ENCODE measurements at regions not wholly inside any gene's neighbourhood (a gene's known extent, or its start where the extent isn't known, plus 50 kb on each side); places are given as distances from the start of the nearest gene placed in this dataset.
"Not testable (repeated sequence)": the region's sequence is repeated elsewhere in the genome, so short reads cannot be mapped to it uniquely, and the experiment has no call there.

- FAIRE-seq, result no peak
Observed at GRCh38 chr9:80797101-80797829, 892.1 kb downstream of the TLE1 start.

- no peak for FAIRE-seq
Observed at GRCh38 chr9:80796632-80797031, 892.7 kb downstream of the TLE1 start.

DNA sequence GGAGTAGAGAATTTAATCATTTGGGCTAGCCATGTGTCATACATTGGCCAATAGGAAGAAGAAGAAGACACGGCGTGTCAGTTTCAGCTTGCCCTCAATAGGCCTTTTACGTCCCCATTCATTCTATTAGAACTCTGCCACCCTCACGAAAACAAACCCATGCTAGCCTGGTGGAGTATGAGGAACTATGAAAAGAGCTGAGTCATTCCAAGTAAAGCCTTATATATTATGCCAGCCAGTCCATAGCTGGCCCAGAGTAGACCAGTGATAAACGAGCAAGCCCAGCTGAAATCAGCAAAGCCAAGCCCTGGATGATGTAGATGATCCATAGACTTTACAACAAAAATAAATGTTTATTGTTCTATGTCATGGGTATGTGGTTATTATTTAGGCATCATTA is 895.1 kb downstream of the TLE1 start:
- FAIRE-seq, result no peak

DNA sequence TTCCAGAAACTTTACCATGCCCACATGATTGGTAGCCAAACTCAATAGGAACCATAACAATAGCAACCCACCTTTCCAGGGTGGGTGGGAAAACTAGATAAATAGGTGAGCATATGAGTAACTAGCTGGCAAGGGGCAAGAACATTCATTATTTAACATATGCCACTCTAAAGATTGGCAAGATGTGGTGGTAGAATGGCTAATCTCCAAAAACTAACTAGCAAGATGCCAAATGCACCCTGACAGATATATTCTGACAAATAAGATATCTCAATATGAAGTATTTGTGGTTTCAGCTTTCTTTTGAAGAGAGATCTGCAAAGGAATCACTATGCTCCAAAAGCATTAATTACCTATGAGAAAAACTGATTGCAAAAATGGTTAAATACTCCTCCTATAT is 895.6 kb downstream of the TLE1 start:
- FAIRE-seq, result no peak

- FAIRE-seq, result no peak
Observed at GRCh38 chr9:80792726-80793125, 896.6 kb downstream of the TLE1 start.

DNA sequence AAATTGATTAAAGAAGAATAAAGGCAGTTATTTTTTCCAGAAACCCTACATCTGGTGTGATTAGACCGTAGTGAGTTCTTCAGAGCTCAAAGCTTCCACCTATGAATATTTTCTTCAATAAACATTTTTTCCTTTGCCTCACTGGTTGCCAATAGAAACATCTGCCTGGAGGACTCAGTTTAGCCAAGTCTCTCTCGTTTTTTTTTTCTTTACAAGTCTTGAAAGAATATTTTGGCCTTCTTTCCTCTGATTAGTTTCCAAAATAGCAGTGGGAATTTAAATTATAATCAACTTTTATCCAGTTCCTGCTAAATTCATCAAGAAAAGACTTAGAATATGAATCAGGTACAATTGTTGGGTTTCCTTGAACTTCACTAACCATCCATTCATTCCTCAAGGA is 897.5 kb downstream of the TLE1 start:
- FAIRE-seq, result no peak

- no peak for FAIRE-seq
Observed at GRCh38 chr9:80790764-80791163, 898.6 kb downstream of the TLE1 start.

GRCh38 chr9:80789831-80790230 is 899.5 kb downstream of the TLE1 start:
- no peak for FAIRE-seq

- FAIRE-seq, result no peak
Observed at GRCh38 chr9:80787636-80788035, 901.7 kb downstream of the TLE1 start.

DNA sequence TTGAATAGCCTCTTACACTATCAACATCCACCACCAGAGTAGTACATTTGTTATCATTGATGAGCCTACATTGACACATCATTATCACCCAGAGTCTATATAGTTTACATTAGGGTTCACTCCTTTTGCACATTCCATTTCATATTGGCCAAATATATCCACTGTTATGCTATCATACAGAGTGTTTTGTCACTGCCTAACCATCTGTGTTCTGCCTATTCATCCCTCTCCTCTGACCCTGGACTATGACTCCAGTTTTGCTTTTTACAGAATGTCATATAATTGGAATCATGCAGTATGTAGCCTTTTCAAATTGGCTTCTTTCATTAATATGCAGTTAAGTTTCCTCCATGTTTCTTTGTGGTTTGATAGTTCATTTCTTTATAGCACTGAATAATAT is 904.7 kb downstream of the TLE1 start:
- FAIRE-seq, result no peak

DNA sequence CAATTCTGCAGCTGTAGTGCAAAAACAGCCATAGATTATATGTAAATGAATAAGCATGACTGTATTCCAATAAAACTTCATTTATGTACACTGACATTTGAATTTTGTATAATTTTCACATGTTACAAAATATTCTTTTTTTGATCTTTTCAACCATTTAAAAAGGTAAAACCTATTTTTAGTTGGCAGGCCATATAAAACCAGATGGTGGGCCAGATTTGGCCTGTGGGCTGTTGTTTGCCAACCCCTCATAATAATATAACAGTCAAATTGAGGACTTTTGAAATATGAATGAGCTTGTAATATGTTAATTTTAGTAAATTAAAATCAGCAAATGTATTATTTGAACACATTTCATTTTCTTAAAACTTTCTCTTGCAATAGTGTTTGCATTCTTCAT is 913.4 kb downstream of the TLE1 start:
- no peak for FAIRE-seq

- no peak for FAIRE-seq
Observed at GRCh38 chr9:80775530-80775929, 913.8 kb downstream of the TLE1 start.

DNA sequence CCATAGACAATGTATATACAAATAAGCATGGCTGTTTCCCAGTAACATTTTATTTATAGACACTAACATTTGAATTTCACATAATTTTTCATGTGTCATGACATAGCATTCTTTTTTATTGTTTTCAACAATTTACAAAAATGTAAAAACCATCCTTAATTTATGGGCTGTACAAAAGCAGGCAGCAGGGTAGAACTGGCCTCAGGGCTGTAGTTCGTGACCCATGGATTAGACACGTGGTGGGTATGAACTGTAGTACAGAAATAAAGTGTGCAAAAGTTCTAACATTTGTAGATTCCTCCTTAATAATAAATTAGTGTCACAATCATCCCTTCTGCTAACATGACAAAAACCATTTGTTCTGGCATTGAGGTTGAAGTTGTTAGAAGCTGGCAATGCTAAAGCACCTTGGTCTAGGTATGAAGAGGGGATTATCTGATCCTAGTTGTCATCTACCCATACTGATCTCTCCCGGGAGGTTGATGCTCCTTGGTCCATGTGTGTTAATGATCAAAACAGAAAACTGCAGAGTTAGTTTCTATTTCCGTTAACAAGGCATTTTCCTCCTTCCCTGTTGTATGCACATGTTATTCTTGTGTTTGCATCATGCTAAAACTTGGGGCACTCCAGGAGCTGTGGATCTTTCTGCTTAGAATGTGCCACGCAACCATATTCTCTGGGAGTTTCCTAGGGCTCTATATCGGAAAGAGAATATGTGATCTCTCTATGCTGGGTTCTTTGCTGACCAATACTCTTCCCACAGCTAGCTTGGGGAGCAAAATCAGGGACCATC is 917.6 kb downstream of the TLE1 start:
- no peak for FAIRE-seq

DNA sequence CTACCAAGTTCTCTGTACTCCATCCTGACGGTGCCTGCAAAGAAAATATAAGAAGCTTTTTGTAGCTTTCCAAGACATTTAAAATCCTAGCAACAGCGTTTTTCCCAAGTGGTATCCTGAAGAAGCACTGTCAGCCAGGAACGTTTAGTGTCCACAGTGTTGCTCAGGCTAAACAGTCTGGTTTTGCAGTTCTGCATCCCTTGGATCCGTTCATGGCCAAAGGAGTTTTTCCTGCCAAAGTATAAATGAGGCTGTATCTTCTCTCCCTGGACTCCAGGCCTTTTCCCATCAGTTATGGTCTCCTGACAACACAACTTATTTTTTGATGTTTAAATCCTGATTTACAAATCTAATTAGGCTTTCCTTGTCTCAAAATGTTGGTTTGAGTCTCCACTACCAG is 925.8 kb downstream of the TLE1 start:
- no peak for FAIRE-seq

DNA sequence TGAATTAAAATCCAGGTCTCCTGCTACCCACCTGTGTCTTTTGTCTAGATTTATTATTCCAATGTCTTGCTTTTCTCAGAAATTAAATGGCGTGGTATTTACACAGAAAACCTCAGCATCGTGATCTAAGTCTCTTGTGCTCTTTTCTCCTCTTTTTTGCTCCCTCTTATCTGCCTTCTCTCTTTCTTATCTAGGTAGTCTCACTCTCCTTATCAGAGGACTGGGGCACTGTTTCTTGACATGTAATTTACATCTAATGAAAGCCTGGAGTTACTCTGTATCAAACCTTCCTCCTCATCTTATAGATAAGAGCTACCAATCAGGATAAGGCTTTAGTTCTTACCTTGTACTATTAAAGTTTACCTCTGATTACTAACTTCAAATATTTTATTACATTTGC is 933.8 kb downstream of the TLE1 start:
- no peak for FAIRE-seq

GRCh38 chr9:80747056-80747455 is 942.3 kb downstream of the TLE1 start:
- not testable (repeated sequence) for FAIRE-seq

DNA sequence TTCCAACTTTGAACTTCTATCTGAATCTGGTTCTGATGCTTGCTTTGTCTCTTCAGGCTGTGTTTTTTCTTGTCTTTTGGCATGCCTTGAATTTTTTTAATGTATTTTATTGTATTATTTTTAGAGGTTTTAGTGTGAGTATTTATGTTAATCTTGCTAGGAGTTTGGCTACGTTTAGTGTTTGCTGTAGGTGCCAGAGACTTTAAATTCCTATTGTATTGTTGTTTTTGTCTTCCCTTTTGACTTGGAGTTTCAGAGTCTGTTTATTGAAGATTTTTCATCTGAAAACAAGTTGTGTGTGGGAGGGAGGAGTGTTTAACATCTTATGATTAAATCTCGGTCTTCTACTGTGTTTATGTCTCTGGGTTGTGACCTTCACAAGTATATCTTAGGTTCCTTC is 956.8 kb downstream of the TLE1 start:
- no peak for FAIRE-seq

DNA sequence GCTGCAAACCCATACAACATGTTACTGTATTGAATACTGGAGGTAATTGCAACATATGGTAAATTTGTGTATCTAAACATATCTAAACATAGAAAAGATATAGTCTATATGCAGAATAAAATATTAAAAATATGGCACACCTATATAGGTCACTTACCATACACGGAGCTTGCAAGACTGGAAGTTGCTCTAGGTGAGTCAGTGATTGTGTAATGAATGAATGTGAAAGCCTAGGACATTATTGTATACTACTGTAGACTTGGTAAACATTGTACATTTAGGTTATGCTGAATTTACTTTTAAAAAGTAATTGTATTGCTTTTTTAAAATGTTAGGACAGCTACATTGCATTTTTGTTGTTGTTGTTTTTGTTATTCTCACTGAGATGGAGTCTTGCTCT is 968.8 kb downstream of the TLE1 start:
- FAIRE-seq, result no peak

DNA sequence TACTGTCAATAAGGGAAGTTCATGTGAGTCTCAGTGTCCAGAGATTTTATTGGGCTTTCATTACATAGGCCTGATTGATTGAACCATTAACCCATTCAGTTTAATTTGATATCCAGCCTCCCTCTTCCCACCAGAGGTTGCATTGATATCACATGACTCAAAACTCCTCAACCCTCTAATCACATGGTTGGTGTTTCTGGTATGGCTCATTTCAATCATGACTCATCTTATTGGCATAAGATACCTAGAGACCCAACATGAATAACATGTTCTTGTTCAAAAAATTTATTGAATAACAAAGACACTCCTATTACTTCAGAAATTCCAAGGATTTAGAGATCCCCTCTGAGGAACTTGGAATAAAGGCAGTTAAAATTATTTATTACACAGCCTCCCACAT is 982.2 kb downstream of the TLE1 start:
- no peak for FAIRE-seq

GRCh38 chr9:80701061-80701460 is 988.3 kb downstream of the TLE1 start:
- no peak for FAIRE-seq

DNA sequence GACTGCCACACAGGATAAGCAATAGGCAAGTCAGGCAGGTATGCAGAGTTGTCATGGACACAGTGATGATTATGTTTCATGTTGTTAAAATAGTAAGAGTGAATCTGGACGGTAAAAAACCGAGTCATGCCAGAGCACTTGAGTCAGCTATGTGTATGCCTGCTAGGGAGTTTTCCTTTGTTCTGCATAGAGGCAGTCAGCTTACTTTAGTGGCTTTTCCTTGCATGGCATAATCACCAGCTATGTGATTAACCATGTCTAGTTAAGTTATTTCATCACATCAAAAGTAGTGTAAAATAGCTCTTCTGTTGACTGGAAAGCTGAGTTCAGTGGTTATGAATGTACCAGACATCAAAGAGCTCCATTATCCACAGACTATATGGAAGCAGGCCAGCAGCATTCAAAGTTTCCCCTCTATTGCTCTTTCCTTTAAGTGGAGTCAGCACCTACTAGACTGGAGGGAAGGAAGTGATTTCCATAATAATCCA is 989.8 kb downstream of the TLE1 start:
- no peak for FAIRE-seq

DNA sequence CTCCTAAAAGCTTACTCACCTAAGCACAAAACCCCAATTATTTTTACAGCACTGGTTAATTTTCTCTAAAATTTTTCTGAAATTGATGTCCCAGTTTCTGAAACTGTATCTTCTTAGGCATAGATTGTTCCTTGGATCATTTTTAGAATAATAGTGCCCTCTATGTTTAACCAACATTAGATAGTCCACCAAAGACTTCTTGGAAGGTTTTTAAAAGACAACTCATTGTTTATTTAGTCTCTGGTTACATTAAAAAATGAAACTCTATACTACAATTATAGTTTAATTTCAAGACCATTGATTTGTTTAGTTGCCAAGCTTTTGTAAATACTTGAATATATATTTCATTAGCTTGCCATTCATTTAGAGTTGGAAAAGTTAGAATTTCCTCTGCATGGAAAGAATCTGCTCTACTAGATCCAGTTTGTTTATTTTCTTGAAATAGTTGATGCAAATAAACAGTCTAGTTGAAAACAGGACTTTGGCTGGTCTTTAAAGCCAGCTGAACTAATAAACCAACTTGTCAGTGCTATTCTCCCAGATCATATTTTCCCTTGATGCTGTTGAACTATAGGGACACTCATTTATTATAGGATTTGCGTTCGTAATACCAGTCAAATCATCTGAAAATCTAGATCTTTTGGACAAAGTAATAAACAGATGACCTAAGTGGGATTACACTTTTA is 990.5 kb downstream of the TLE1 start:
- FAIRE-seq, result no peak

GRCh38 chr9:80692751-80693150 is 996.6 kb downstream of the TLE1 start:
- no peak for FAIRE-seq

GRCh38 chr9:80691229-80691628 is 998.1 kb downstream of the TLE1 start:
- FAIRE-seq, result no peak

Measured in A204.1 (cell line).